H9 (cell line): ENCODE measurements at regions not wholly inside any gene's neighbourhood (a gene's known extent, or its start where the extent isn't known, plus 50 kb on each side); places are given as distances from the start of the nearest gene placed in this dataset.

Experiments used
- DNase-seq: peaks from one replicate; pipeline ENCODE4 v3.0.0-alpha.2; 2017
- H2AFZ ChIP-seq: one replicate; pipeline ENCODE4 v1.6.1; 2013; ENCODE audit warnings: mild to moderate bottlenecking, low read length, control low read depth, moderate library complexity
- H2AK5ac ChIP-seq: 2 replicates; pipeline ENCODE4 v1.6.1; 2013; ENCODE audit warnings: low read length, control low read depth, mixed read lengths; ENCODE audit not compliant: insufficient read length
- H2BK120ac ChIP-seq: one replicate; pipeline ENCODE4 v1.6.1; 2013; ENCODE audit warnings: low read depth, mild to moderate bottlenecking, low read length, control low read depth, inconsistent platforms; ENCODE audit not compliant: poor library complexity, severe bottlenecking
- H2BK12ac ChIP-seq: 2 replicates; pipeline ENCODE4 v1.6.1; 2013; ENCODE audit warnings: low read length, control low read depth, mixed read lengths, low read depth; ENCODE audit not compliant: insufficient read length
- H2BK15ac ChIP-seq: 2 replicates; pipeline ENCODE4 v1.6.1; 2013; ENCODE audit warnings: low read depth, low read length, control low read depth
- H2BK20ac ChIP-seq: one replicate; pipeline ENCODE4 v1.6.1; 2013; ENCODE audit warnings: low read depth, mild to moderate bottlenecking, low read length, control low read depth, inconsistent platforms; ENCODE audit not compliant: poor library complexity, severe bottlenecking
- H2BK5ac ChIP-seq: 2 replicates; pipeline ENCODE4 v1.6.1; 2013; ENCODE audit warnings: low read length, control low read depth, mixed read lengths; ENCODE audit not compliant: insufficient read length
- H3K14ac ChIP-seq: 2 replicates; pipeline ENCODE4 v1.6.1; 2013; ENCODE audit warnings: low read length, control low read depth; ENCODE audit not compliant: insufficient read depth
- H3K18ac ChIP-seq: 2 replicates; pipeline ENCODE4 v1.6.1; 2013; ENCODE audit warnings: low read depth, mild to moderate bottlenecking, mixed read lengths, low read length, control low read depth; ENCODE audit not compliant: insufficient read length
- H3K23ac ChIP-seq: 2 replicates; pipeline ENCODE4 v1.6.1; 2013; ENCODE audit warnings: low read length, control low read depth, mixed read lengths, low read depth; ENCODE audit not compliant: insufficient read length
- H3K23me2 ChIP-seq: 2 replicates; pipeline ENCODE4 v1.6.1; 2013; ENCODE audit warnings: low read depth, mild to moderate bottlenecking, mixed read lengths, low read length, control low read depth; ENCODE audit not compliant: insufficient read length, poor library complexity, severe bottlenecking
- H3K27ac ChIP-seq: 2 replicates; pipeline ENCODE4 v1.5.1; 2013; ENCODE audit warnings: low read length, control low read depth, mixed read lengths, low read depth; ENCODE audit not compliant: insufficient read length
- H3K27me3 ChIP-seq: 2 replicates; pipeline ENCODE4 v1.6.1; 2013; ENCODE audit warnings: low read length, control low read depth, inconsistent platforms; ENCODE audit not compliant: insufficient read depth
- H3K4ac ChIP-seq: 2 replicates; pipeline ENCODE4 v1.6.1; 2013; ENCODE audit warnings: low read depth, mild to moderate bottlenecking, control low read depth, inconsistent platforms, low read length, moderate library complexity
- H3K4me1 ChIP-seq: 2 replicates; pipeline ENCODE4 v1.6.1; 2013; ENCODE audit warnings: low read length, control low read depth, inconsistent platforms; ENCODE audit not compliant: insufficient read depth
- H3K4me2 ChIP-seq: 2 replicates; pipeline ENCODE4 v1.6.1; 2013; ENCODE audit warnings: low read length, control low read depth, mixed read lengths; ENCODE audit not compliant: insufficient read length, insufficient read depth
- H3K56ac ChIP-seq: 2 replicates; pipeline ENCODE4 v1.6.1; 2013; ENCODE audit warnings: low read depth, mild to moderate bottlenecking, mixed read lengths, low read length, control low read depth; ENCODE audit not compliant: insufficient read length
- H3K79me1 ChIP-seq: 2 replicates; pipeline ENCODE4 v1.6.1; 2013; ENCODE audit warnings: low read depth, mild to moderate bottlenecking, moderate library complexity, low read length, control low read depth, inconsistent platforms; ENCODE audit not compliant: insufficient read depth, poor library complexity, severe bottlenecking
- H3K79me2 ChIP-seq: 2 replicates; pipeline ENCODE4 v1.6.1; 2013; ENCODE audit warnings: low read length, control low read depth, inconsistent platforms; ENCODE audit not compliant: insufficient read depth
- H3K9ac ChIP-seq: 2 replicates; pipeline ENCODE4 v1.6.1; 2013; ENCODE audit warnings: low read length, control low read depth, mixed read lengths; ENCODE audit not compliant: insufficient read length; ENCODE audit errors: extremely low read depth
- H3K9me3 ChIP-seq: one replicate; pipeline ENCODE4 v1.6.1; 2013; ENCODE audit warnings: low read depth, low read length, inconsistent platforms; ENCODE audit not compliant: control insufficient read depth
- H3T11ph ChIP-seq: one replicate; pipeline ENCODE4 v1.6.1; 2013; ENCODE audit warnings: mild to moderate bottlenecking, low read length, control low read depth, inconsistent platforms
- H4K20me1 ChIP-seq: one replicate; pipeline ENCODE4 v1.6.1; 2013; ENCODE audit not compliant: control insufficient read depth, insufficient read length, insufficient read depth
- H4K5ac ChIP-seq: 2 replicates; pipeline ENCODE4 v1.6.1; 2013; ENCODE audit warnings: low read depth, mild to moderate bottlenecking, mixed read lengths, low read length, control low read depth; ENCODE audit not compliant: insufficient read length
- H4K8ac ChIP-seq: replicated peaks from 2 replicates; pipeline ENCODE4 v1.6.1; 2013; ENCODE audit warnings: low read length, control low read depth, mixed read lengths, low read depth; ENCODE audit not compliant: insufficient read length
- H4K91ac ChIP-seq: 2 replicates; pipeline ENCODE4 v1.6.1; 2013; ENCODE audit warnings: low read depth, mild to moderate bottlenecking, moderate library complexity, mixed read lengths, low read length, control low read depth; ENCODE audit not compliant: insufficient read length
- H3K27ac Mint-ChIP-seq, 3 experiments: 2 replicates in 2 of 3; 3 replicates in 1 of 3; pipeline ENCODE4 v1.8.0; 2020 to 2021; ENCODE audit warnings: mixed read lengths in 3 of 3, mild to moderate bottlenecking in 1 of 3, moderate library complexity in 1 of 3
- H3K27me3 Mint-ChIP-seq: 2 replicates; pipeline ENCODE4 v1.8.0; 2021; ENCODE audit warnings: low read depth, mild to moderate bottlenecking, moderate library complexity, mixed read lengths
- H3K36me3 Mint-ChIP-seq, 3 experiments: 2 replicates in 2 of 3; 3 replicates in 1 of 3; pipeline ENCODE4 v1.8.0; 2020 to 2021; ENCODE audit warnings: low read depth in 3 of 3, mixed read lengths in 3 of 3; ENCODE audit not compliant: insufficient read depth in 1 of 3
- H3K4me1 Mint-ChIP-seq, 2 experiments: 2 replicates each; pipeline ENCODE4 v1.8.0; 2020; ENCODE audit warnings: mixed read lengths in 2 of 2
- H3K4me3 Mint-ChIP-seq, 2 experiments: 2 replicates in 1 of 2; 3 replicates in 1 of 2; pipeline ENCODE4 v1.8.0; 2020 to 2021; ENCODE audit warnings: mild to moderate bottlenecking in 2 of 2, mixed read lengths in 2 of 2, moderate library complexity in 1 of 2
- H3K9me3 Mint-ChIP-seq, 2 experiments: 2 replicates in 1 of 2; 3 replicates in 1 of 2; pipeline ENCODE4 v1.8.0; 2020; ENCODE audit warnings: mild to moderate bottlenecking in 2 of 2, mixed read lengths in 2 of 2, moderate library complexity in 1 of 2
- WGBS: extraction: QIAGEN DNeasy Blood & Tissue Kit; methylation state at CpG from one replicate; pipeline ENCODE4 v1.1.7; 2013; ENCODE audit warnings: missing lambda C conversion rate, low lambda C conversion rate, mixed read lengths; ENCODE audit not compliant: insufficient read length; ENCODE audit errors: extremely low coverage; 5-methylcytosine and 5-hydroxymethylcytosine counted together
- TF ChIP-seq, protein P1 (sequence below): fragments of 200-600 bp; sonication (generic); conservative IDR thresholded peaks from 3 replicates; pipeline ENCODE4 v1.8.0; 2021; ENCODE audit warnings: antibody characterized with exemption, mild to moderate bottlenecking

DNA sequence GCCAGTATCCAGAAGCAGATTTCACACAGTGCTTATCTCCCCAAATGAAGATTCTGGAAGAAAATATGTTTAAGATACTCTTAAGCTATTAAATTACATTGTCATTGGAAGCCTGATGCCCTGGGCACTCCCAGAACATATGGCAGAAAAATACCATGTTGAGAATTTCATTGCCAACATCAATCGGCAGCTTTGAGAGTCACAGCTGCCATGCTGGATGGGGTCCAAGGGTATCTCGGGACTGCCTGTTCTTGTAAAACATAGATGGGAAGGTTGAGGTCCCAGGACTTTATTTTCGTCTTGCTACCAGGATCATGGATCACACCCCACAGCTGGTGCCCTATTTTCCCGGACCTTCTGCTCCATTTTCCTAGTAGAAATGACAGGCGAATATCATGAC is 632.5 kb downstream of the SUCLG1 start:
- Mint-ChIP-seq H3K4me3 (no peak overlapping the region), H3K27me3 (no peaks in the 10 kb centered on the region), H3K9me3 (peaks cover 0 to 2% of the 10 kb centered on the region in 2 experiments; a peak in 2 of 5 replicates), H3K27ac (no peak overlapping the region; a peak in 1 of 7 replicates), H3K36me3 (no peaks in the 10 kb centered on the region; a peak in 1 of 7 replicates), H3K4me1 (peaks cover 0 to 6% of the 10 kb centered on the region in 2 experiments; a peak in 2 of 4 replicates)
- no CpG with 5 or more reads among the region's 5 CpGs for WGBS
- no peaks in the 10 kb centered on the region for H3K27me3 ChIP-seq
- no peak overlapping the region for H3K23ac ChIP-seq
- no peak overlapping the region for H3K4ac ChIP-seq
- H3K4me1 ChIP-seq = no peaks in the 10 kb centered on the region; the same call in 1 of the 2 replicates
- no peak overlapping the region for H3K18ac ChIP-seq
- H3K27ac ChIP-seq = no peak overlapping the region
- H3K79me1 ChIP-seq = no peaks in the 10 kb centered on the region
- no peak overlapping the region for H2AFZ ChIP-seq
- DNase-seq = no peak
- no peaks in the 10 kb centered on the region for H3K23me2 ChIP-seq
- H4K8ac ChIP-seq = no peak overlapping the region
- H3K14ac ChIP-seq = no peak overlapping the region
- no peak overlapping the region for H2BK15ac ChIP-seq
- no peak overlapping the region for H3K9ac ChIP-seq
- no peak overlapping the region for H2AK5ac ChIP-seq
- no peak overlapping the region for H2BK120ac ChIP-seq
- H2BK12ac ChIP-seq = no peak overlapping the region
- H3K9me3 ChIP-seq = no peaks in the 10 kb centered on the region
- no peaks in the 10 kb centered on the region for H3K79me2 ChIP-seq
- no peak overlapping the region for H2BK5ac ChIP-seq
- H4K20me1 ChIP-seq = no peaks in the 10 kb centered on the region
- H3K4me2 ChIP-seq = no peak overlapping the region
- no peak overlapping the region for H2BK20ac ChIP-seq
- TF ChIP-seq, protein P1, sequence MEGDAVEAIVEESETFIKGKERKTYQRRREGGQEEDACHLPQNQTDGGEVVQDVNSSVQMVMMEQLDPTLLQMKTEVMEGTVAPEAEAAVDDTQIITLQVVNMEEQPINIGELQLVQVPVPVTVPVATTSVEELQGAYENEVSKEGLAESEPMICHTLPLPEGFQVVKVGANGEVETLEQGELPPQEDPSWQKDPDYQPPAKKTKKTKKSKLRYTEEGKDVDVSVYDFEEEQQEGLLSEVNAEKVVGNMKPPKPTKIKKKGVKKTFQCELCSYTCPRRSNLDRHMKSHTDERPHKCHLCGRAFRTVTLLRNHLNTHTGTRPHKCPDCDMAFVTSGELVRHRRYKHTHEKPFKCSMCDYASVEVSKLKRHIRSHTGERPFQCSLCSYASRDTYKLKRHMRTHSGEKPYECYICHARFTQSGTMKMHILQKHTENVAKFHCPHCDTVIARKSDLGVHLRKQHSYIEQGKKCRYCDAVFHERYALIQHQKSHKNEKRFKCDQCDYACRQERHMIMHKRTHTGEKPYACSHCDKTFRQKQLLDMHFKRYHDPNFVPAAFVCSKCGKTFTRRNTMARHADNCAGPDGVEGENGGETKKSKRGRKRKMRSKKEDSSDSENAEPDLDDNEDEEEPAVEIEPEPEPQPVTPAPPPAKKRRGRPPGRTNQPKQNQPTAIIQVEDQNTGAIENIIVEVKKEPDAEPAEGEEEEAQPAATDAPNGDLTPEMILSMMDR = no peak
- no peak overlapping the region for H3K56ac ChIP-seq
- H4K5ac ChIP-seq = no peak overlapping the region
- H4K91ac ChIP-seq = no peak overlapping the region
- no peak overlapping the region for H3T11ph ChIP-seq
